ENCODE measurements at regions not wholly inside any gene's neighbourhood (a gene's known extent, or its start where the extent isn't known, plus 50 kb on each side); places are given as distances from the start of the nearest gene placed in this dataset.

GRCh38 chr15:95235033-95235432 is 1003.7 kb downstream of the MCTP2 start:
- TF ChIP-seq TAF1 (IDR thresholded peaks at IDR 0.05; ENCODE audit: borderline replicate concordance, insufficient read depth, low read length) (no peak), REST (IDR thresholded peaks at IDR 0.05; ENCODE audit: insufficient read depth in 1 of 2, low read depth in 2 of 2, low read length in 2 of 2) (no peak), POLR2AphosphoS5 (IDR thresholded peaks at IDR 0.05; ENCODE audit: low read depth, low read length) (no peak), SIN3A (IDR thresholded peaks at IDR 0.05; ENCODE audit: borderline replicate concordance, insufficient read depth, low read length) (no peak)

All from PFSK-1 (cell line).